Vagina (tissue), 2 donors: ENCODE measurements at regions not wholly inside any gene's neighbourhood (a gene's known extent, or its start where the extent isn't known, plus 50 kb on each side); places are given as distances from the start of the nearest gene placed in this dataset.

Experiments used
- POLR2A ChIP-seq, 2 donors: fragments of 450-650 bp; IDR thresholded peaks; one replicate each; pipeline ENCODE4 v1.6.1; 2017; ENCODE audit warnings: antibody characterized with exemption in 2 of 2, mild to moderate bottlenecking in 2 of 2, moderate library complexity in 2 of 2
- POLR2AphosphoS5 ChIP-seq, 2 donors: sonication (generic); formaldehyde crosslinking; IDR thresholded peaks; one replicate each; pipeline ENCODE4 v1.9.0; 2017; ENCODE audit warnings: antibody characterized with exemption in 2 of 2, mild to moderate bottlenecking in 2 of 2, low read depth in 1 of 2; ENCODE audit not compliant: insufficient read depth in 1 of 2

DNA sequence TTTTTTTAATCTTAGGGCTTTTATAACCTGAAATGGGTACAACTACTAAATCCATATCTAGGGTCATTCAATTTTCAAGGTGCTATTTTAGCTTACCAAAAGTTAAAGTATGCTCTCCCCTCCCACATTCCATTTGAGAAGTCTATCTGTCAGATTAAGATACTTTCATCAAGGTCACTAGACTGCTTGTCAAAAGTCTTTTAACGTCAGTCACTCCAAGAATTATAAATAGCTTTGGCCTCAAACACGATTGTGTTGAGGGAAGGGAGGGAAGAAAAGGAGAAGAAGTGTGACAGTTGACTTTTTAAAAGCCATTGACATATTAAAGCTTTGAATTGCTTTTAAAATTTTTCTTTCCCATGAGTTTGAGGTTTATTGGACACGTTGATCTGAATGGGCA, 175.8 kb downstream of the PTGER3 start:
- TF ChIP-seq POLR2AphosphoS5 (IDR thresholded peaks at IDR 0.05; ENCODE audit: insufficient read depth in 1 of 2, low read depth in 1 of 2), result no peak
- no peak for TF ChIP-seq POLR2A (IDR thresholded peaks at IDR 0.05)
